Neural progenitor cell (in vitro differentiated cells): ENCODE measurements at regions not wholly inside any gene's neighbourhood (a gene's known extent, or its start where the extent isn't known, plus 50 kb on each side); places are given as distances from the start of the nearest gene placed in this dataset.

ENCODE experiments used
- DNase-seq: peaks from one replicate; pipeline ENCODE4 v3.0.0-alpha.2; 2016; ENCODE audit warnings: low spot score
- H2AFZ ChIP-seq: fragments of 200-600 bp; sonication (generic); replicated peaks from 2 replicates; pipeline ENCODE4 v1.6.1; 2016; ENCODE audit warnings: antibody characterized with exemption
- H3F3A ChIP-seq: fragments of 200-600 bp; sonication (generic); 2 replicates; pipeline ENCODE4 v1.6.1; 2016; ENCODE audit warnings: antibody characterized with exemption, low read depth
- H3K27ac ChIP-seq: fragments of 200-600 bp; sonication (generic); 2 replicates; pipeline ENCODE4 v1.5.1; 2016; ENCODE audit warnings: mild to moderate bottlenecking
- H3K27me3 ChIP-seq: fragments of 200-600 bp; sonication (generic); 2 replicates; pipeline ENCODE4 v1.6.1; 2016; ENCODE audit warnings: mild to moderate bottlenecking, moderate library complexity
- H3K36me3 ChIP-seq: fragments of 200-600 bp; sonication (generic); 2 replicates; pipeline ENCODE4 v1.5.1; 2016
- H3K4me1 ChIP-seq: fragments of 200-600 bp; sonication (generic); 2 replicates; pipeline ENCODE4 v1.6.1; 2016; ENCODE audit warnings: mixed run types
- H3K4me2 ChIP-seq: fragments of 200-600 bp; sonication (generic); 2 replicates; pipeline ENCODE4 v1.6.1; 2016
- H3K4me3 ChIP-seq: fragments of 200-600 bp; sonication (generic); 2 replicates; pipeline ENCODE4 v1.5.1; 2016
- H3K79me2 ChIP-seq: fragments of 200-600 bp; sonication (generic); 2 replicates; pipeline ENCODE4 v1.6.1; 2016; ENCODE audit warnings: low read depth
- H3K9ac ChIP-seq: fragments of 200-600 bp; sonication (generic); 2 replicates; pipeline ENCODE4 v1.6.1; 2016
- H3K9me3 ChIP-seq: fragments of 200-600 bp; sonication (generic); 2 replicates; pipeline ENCODE4 v1.5.1; 2016; ENCODE audit warnings: low read depth
- H4K20me1 ChIP-seq: fragments of 200-600 bp; sonication (generic); 2 replicates; pipeline ENCODE4 v1.6.1; 2016; ENCODE audit warnings: low read depth
- H3K27ac Mint-ChIP-seq: 3 replicates; pipeline ENCODE4 v1.8.0; 2021; ENCODE audit warnings: mixed read lengths
- H3K27me3 Mint-ChIP-seq: 2 replicates; pipeline ENCODE4 v1.8.0; 2022; ENCODE audit warnings: low read depth, mild to moderate bottlenecking, inconsistent platforms, moderate library complexity, mixed read lengths; ENCODE audit not compliant: insufficient read depth
- H3K36me3 Mint-ChIP-seq: 3 replicates; pipeline ENCODE4 v1.8.0; 2021; ENCODE audit warnings: mixed read lengths
- H3K4me1 Mint-ChIP-seq: 3 replicates; pipeline ENCODE4 v1.8.0; 2021; ENCODE audit warnings: mixed read lengths
- H3K4me3 Mint-ChIP-seq: 3 replicates; pipeline ENCODE4 v1.8.0; 2021; ENCODE audit warnings: mild to moderate bottlenecking, moderate library complexity, mixed read lengths
- H3K9me3 Mint-ChIP-seq: 3 replicates; pipeline ENCODE4 v1.8.0; 2020; ENCODE audit warnings: mixed read lengths
- EZH2 ChIP-seq: fragments of 200-600 bp; sonication (generic); IDR thresholded peaks from 2 replicates; pipeline ENCODE4 v1.6.1; 2017; ENCODE audit warnings: antibody characterized with exemption, mild to moderate bottlenecking, moderate library complexity
- EZH2phosphoT487 ChIP-seq: fragments of 200-600 bp; sonication (generic); IDR thresholded peaks from 2 replicates; pipeline ENCODE4 v1.6.1; 2017; ENCODE audit warnings: antibody characterized with exemption
- TF ChIP-seq, protein P1 (sequence below): fragments of 200-600 bp; sonication (generic); IDR thresholded peaks from 2 replicates; pipeline ENCODE4 v1.5.1; 2017; ENCODE audit warnings: antibody characterized with exemption, mild to moderate bottlenecking

DNA sequence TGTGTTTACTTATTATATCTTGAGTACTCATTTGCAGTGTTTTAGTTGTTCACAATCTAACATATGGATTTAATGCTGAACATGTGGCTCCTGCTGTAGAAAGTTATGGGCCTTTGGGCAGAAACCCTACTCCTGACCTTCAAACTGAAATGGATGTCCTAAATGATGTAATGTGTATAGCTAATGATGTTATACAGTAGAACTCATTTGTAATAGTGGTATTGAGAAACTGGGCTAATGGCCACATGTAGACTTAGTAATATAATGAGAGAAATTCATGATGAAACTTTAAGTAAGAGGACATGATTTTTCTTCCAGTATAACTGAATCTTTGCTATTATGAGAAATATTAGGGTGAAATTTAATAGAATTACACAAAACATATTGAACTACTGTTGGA is 121.3 kb upstream of the PTPRK start:
- H3K27ac ChIP-seq, result no peak overlapping the region
- no peaks in the 10 kb centered on the region for H3K36me3 Mint-ChIP-seq
- H3F3A ChIP-seq, result no peaks in the 10 kb centered on the region
- TF ChIP-seq, protein P1, sequence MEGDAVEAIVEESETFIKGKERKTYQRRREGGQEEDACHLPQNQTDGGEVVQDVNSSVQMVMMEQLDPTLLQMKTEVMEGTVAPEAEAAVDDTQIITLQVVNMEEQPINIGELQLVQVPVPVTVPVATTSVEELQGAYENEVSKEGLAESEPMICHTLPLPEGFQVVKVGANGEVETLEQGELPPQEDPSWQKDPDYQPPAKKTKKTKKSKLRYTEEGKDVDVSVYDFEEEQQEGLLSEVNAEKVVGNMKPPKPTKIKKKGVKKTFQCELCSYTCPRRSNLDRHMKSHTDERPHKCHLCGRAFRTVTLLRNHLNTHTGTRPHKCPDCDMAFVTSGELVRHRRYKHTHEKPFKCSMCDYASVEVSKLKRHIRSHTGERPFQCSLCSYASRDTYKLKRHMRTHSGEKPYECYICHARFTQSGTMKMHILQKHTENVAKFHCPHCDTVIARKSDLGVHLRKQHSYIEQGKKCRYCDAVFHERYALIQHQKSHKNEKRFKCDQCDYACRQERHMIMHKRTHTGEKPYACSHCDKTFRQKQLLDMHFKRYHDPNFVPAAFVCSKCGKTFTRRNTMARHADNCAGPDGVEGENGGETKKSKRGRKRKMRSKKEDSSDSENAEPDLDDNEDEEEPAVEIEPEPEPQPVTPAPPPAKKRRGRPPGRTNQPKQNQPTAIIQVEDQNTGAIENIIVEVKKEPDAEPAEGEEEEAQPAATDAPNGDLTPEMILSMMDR, result no peak
- no peak for TF ChIP-seq EZH2
- no peak for TF ChIP-seq EZH2phosphoT487
- no peaks in the 10 kb centered on the region for H3K9me3 Mint-ChIP-seq
- no peak overlapping the region for H3K4me2 ChIP-seq
- H3K4me3 ChIP-seq, result no peak overlapping the region
- no peaks in the 10 kb centered on the region for H3K36me3 ChIP-seq
- H3K9ac ChIP-seq, result no peak overlapping the region
- H3K4me1 ChIP-seq, result no peaks in the 10 kb centered on the region
- H3K9me3 ChIP-seq, result no peaks in the 10 kb centered on the region
- H4K20me1 ChIP-seq, result no peaks in the 10 kb centered on the region
- H3K4me3 Mint-ChIP-seq, result no peak overlapping the region
- peaks cover 11% of the 10 kb centered on the region for H3K4me1 Mint-ChIP-seq
- no peaks in the 10 kb centered on the region for H3K79me2 ChIP-seq
- H3K27me3 Mint-ChIP-seq, result peaks cover 2% of the 10 kb centered on the region
- no peak overlapping the region for H2AFZ ChIP-seq
- DNase-seq, result no peak
- H3K27ac Mint-ChIP-seq, result no peak overlapping the region
- H3K27me3 ChIP-seq, result no peaks in the 10 kb centered on the region

DNA sequence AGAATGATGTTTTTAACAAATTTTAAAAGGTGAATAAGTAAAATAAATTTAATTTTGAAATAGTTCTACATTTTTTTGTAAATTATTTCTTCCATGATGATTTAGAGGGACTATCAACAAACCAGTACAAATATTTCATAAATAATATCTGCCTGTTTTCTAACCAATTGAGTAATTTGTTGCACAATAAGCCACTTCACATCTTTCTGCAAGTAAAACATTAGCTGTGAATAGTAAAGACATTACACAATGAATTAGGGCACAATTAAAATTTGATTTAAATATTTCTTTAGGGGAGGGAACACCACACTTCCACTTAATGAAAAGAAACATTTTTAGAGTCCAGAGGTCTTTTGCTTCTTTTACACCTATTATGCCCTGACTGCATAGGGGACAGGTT is 118.4 kb upstream of the PTPRK start:
- Histone ChIP-seq H4K20me1 (no peaks in the 10 kb centered on the region), H3F3A (no peaks in the 10 kb centered on the region), H2AFZ (no peak overlapping the region), H3K27ac (no peak overlapping the region), H3K79me2 (no peaks in the 10 kb centered on the region), H3K4me2 (no peak overlapping the region), H3K4me3 (no peak overlapping the region), H3K9me3 (no peaks in the 10 kb centered on the region), H3K9ac (no peak overlapping the region), H3K36me3 (no peaks in the 10 kb centered on the region), H3K27me3 (no peaks in the 10 kb centered on the region), H3K4me1 (no peaks in the 10 kb centered on the region)
- H3K9me3 Mint-ChIP-seq, result no peaks in the 10 kb centered on the region
- no peaks in the 10 kb centered on the region for H3K27me3 Mint-ChIP-seq
- no peak overlapping the region for H3K27ac Mint-ChIP-seq
- TF ChIP-seq, protein P1, result no peak
- TF ChIP-seq EZH2phosphoT487 (no peak), EZH2 (no peak)
- no peaks in the 10 kb centered on the region for H3K36me3 Mint-ChIP-seq
- no peaks in the 10 kb centered on the region for H3K4me1 Mint-ChIP-seq
- no peak for DNase-seq
- H3K4me3 Mint-ChIP-seq, result no peak overlapping the region

DNA sequence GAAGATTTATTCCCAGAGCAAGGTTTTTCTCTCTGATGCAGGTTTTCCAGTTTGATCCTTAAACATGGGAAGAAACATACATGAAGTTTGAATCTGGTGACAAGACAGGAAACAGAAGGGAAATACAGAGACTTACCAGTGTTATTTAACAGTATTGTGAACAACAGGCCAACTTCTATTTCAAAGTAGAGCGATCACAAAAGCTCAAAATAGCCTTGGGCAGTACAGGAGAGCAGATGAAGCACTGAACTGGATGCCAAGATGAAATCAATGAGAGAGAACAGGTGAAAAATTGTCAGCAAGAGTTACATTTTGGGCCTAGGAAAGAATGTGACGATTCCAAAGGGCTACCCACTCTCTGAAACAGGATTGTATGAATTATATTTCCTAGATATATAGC is 114.8 kb upstream of the PTPRK start:
- Mint-ChIP-seq H3K4me1 (no peaks in the 10 kb centered on the region), H3K27me3 (no peaks in the 10 kb centered on the region), H3K9me3 (no peaks in the 10 kb centered on the region), H3K27ac (no peak overlapping the region), H3K36me3 (no peaks in the 10 kb centered on the region), H3K4me3 (no peak overlapping the region)
- Histone ChIP-seq H3K4me3 (no peak overlapping the region), H3K9me3 (no peaks in the 10 kb centered on the region), H3F3A (no peaks in the 10 kb centered on the region), H3K79me2 (no peaks in the 10 kb centered on the region), H3K27ac (no peak overlapping the region), H4K20me1 (no peaks in the 10 kb centered on the region), H3K27me3 (no peaks in the 10 kb centered on the region), H3K4me1 (no peaks in the 10 kb centered on the region), H3K4me2 (no peak overlapping the region), H2AFZ (peak overlapping the region; percentile 28), H3K36me3 (no peaks in the 10 kb centered on the region), H3K9ac (no peak overlapping the region)
- TF ChIP-seq, protein P1, result no peak
- TF ChIP-seq EZH2phosphoT487 (no peak), EZH2 (no peak)
- no peak for DNase-seq

- no peaks in the 10 kb centered on the region for H3K27me3 Mint-ChIP-seq
- no peak overlapping the region for H3K4me3 Mint-ChIP-seq
- H3K27ac Mint-ChIP-seq, result no peak overlapping the region
- Histone ChIP-seq H3K4me3 (no peak overlapping the region), H3K36me3 (no peaks in the 10 kb centered on the region), H3K27ac (no peak overlapping the region), H3K4me1 (no peaks in the 10 kb centered on the region), H3K9me3 (no peaks in the 10 kb centered on the region), H3F3A (no peaks in the 10 kb centered on the region), H4K20me1 (no peaks in the 10 kb centered on the region), H3K27me3 (no peaks in the 10 kb centered on the region), H3K79me2 (no peaks in the 10 kb centered on the region), H3K4me2 (no peak overlapping the region), H3K9ac (no peak overlapping the region), H2AFZ (no peak overlapping the region)
- H3K4me1 Mint-ChIP-seq, result no peaks in the 10 kb centered on the region
- no peak for DNase-seq
- H3K9me3 Mint-ChIP-seq, result no peaks in the 10 kb centered on the region
- no peak for TF ChIP-seq EZH2phosphoT487
- TF ChIP-seq EZH2, result no peak
- TF ChIP-seq, protein P1, result no peak
- no peaks in the 10 kb centered on the region for H3K36me3 Mint-ChIP-seq
These were observed 111.7 kb upstream of the PTPRK start for GRCh38 chr6:128632131-128632530.
